ENCODE measurements at regions not wholly inside any gene's neighbourhood (a gene's known extent, or its start where the extent isn't known, plus 50 kb on each side); places are given as distances from the start of the nearest gene placed in this dataset.
"Not testable (repeated sequence)": the region's sequence is repeated elsewhere in the genome, so short reads cannot be mapped to it uniquely, and the experiment has no call there.

GRCh38 chr6:125386337-125386736 is 84.6 kb upstream of the HDDC2 start:
- DNase-seq; H3K4me3 ChIP-seq (ENCODE audit: insufficient read depth, low read depth, low read length); H3K36me3 ChIP-seq (replicated peaks; ENCODE audit: control insufficient read depth, insufficient read depth, low read length); H3K27me3 ChIP-seq (ENCODE audit: control insufficient read depth, insufficient read depth, low read length): not testable (repeated sequence)

GRCh38 chr6:125392682-125393081 is 90.9 kb upstream of the HDDC2 start:
- H3K27me3 ChIP-seq (ENCODE audit: control insufficient read depth, insufficient read depth, low read length) = no peaks in the 10 kb centered on the region

GRCh38 chr6:125393449-125393858 is 91.7 kb upstream of the HDDC2 start:
- Histone ChIP-seq H3K36me3 (replicated peaks; ENCODE audit: control insufficient read depth, insufficient read depth, low read length) (no peaks in the 10 kb centered on the region), H3K4me3 (ENCODE audit: insufficient read depth, low read depth, low read length) (no peak overlapping the region), H3K27me3 (ENCODE audit: control insufficient read depth, insufficient read depth, low read length) (no peaks in the 10 kb centered on the region)
- no peak for DNase-seq

More at GRCh38 chr6:125392682-125393081, 90.9 kb upstream of the HDDC2 start:
- no peak for DNase-seq
- Histone ChIP-seq H3K36me3 (replicated peaks; ENCODE audit: control insufficient read depth, insufficient read depth, low read length) (no peaks in the 10 kb centered on the region), H3K4me3 (ENCODE audit: insufficient read depth, low read depth, low read length) (no peak overlapping the region)

GRCh38 chr6:125406741-125407140 is 105.0 kb upstream of the HDDC2 start:
- Histone ChIP-seq H3K27me3 (ENCODE audit: control insufficient read depth, insufficient read depth, low read length) (no peaks in the 10 kb centered on the region), H3K4me3 (ENCODE audit: insufficient read depth, low read depth, low read length) (no peak overlapping the region), H3K36me3 (replicated peaks; ENCODE audit: control insufficient read depth, insufficient read depth, low read length) (no peaks in the 10 kb centered on the region)
- DNase-seq = no peak

- Histone ChIP-seq H3K36me3 (replicated peaks; ENCODE audit: control insufficient read depth, insufficient read depth, low read length) (no peaks in the 10 kb centered on the region), H3K27me3 (ENCODE audit: control insufficient read depth, insufficient read depth, low read length) (no peaks in the 10 kb centered on the region), H3K4me3 (ENCODE audit: insufficient read depth, low read depth, low read length) (no peak overlapping the region)
- no peak for DNase-seq
Measured at GRCh38 chr6:125414507-125414906, 112.7 kb upstream of the HDDC2 start.

- no peaks in the 10 kb centered on the region for H3K36me3 ChIP-seq (replicated peaks; ENCODE audit: control insufficient read depth, insufficient read depth, low read length)
- no peak overlapping the region for H3K4me3 ChIP-seq (ENCODE audit: insufficient read depth, low read depth, low read length)
- no peak for DNase-seq
- H3K27me3 ChIP-seq (ENCODE audit: control insufficient read depth, insufficient read depth, low read length) = no peaks in the 10 kb centered on the region
Measured at GRCh38 chr6:125415913-125416312, 114.1 kb upstream of the HDDC2 start.

GRCh38 chr6:125421836-125422235 is 120.1 kb upstream of the HDDC2 start:
- Histone ChIP-seq H3K4me3 (ENCODE audit: insufficient read depth, low read depth, low read length) (no peak overlapping the region), H3K27me3 (ENCODE audit: control insufficient read depth, insufficient read depth, low read length) (no peaks in the 10 kb centered on the region), H3K36me3 (replicated peaks; ENCODE audit: control insufficient read depth, insufficient read depth, low read length) (no peaks in the 10 kb centered on the region)
- peak; percentile 32 for DNase-seq

GRCh38 chr6:125423047-125423446 is 121.3 kb upstream of the HDDC2 start:
- Histone ChIP-seq H3K27me3 (ENCODE audit: control insufficient read depth, insufficient read depth, low read length) (no peaks in the 10 kb centered on the region), H3K4me3 (ENCODE audit: insufficient read depth, low read depth, low read length) (no peak overlapping the region), H3K36me3 (replicated peaks; ENCODE audit: control insufficient read depth, insufficient read depth, low read length) (no peaks in the 10 kb centered on the region)
- no peak for DNase-seq

GRCh38 chr6:125431971-125432370 is 130.2 kb upstream of the HDDC2 start:
- Histone ChIP-seq H3K36me3 (replicated peaks; ENCODE audit: control insufficient read depth, insufficient read depth, low read length) (no peaks in the 10 kb centered on the region), H3K4me3 (ENCODE audit: insufficient read depth, low read depth, low read length) (no peak overlapping the region), H3K27me3 (ENCODE audit: control insufficient read depth, insufficient read depth, low read length) (no peaks in the 10 kb centered on the region)
- DNase-seq = peak; percentile 26

GRCh38 chr6:125432963-125433362 is 131.2 kb upstream of the HDDC2 start:
- DNase-seq = no peak

GRCh38 chr6:125434760-125435159 is 133.0 kb upstream of the HDDC2 start:
- DNase-seq = no peak

More at GRCh38 chr6:125432963-125433362, 131.2 kb upstream of the HDDC2 start:
- Histone ChIP-seq H3K27me3 (ENCODE audit: control insufficient read depth, insufficient read depth, low read length) (no peaks in the 10 kb centered on the region), H3K4me3 (ENCODE audit: insufficient read depth, low read depth, low read length) (no peak overlapping the region), H3K36me3 (replicated peaks; ENCODE audit: control insufficient read depth, insufficient read depth, low read length) (no peaks in the 10 kb centered on the region)

GRCh38 chr6:125439512-125439911 is 137.7 kb upstream of the HDDC2 start:
- DNase-seq = no peak
- Histone ChIP-seq H3K36me3 (replicated peaks; ENCODE audit: control insufficient read depth, insufficient read depth, low read length) (no peaks in the 10 kb centered on the region), H3K27me3 (ENCODE audit: control insufficient read depth, insufficient read depth, low read length) (no peaks in the 10 kb centered on the region), H3K4me3 (ENCODE audit: insufficient read depth, low read depth, low read length) (no peak overlapping the region)

More at GRCh38 chr6:125434760-125435159, 133.0 kb upstream of the HDDC2 start:
- Histone ChIP-seq H3K4me3 (ENCODE audit: insufficient read depth, low read depth, low read length) (no peak overlapping the region), H3K27me3 (ENCODE audit: control insufficient read depth, insufficient read depth, low read length) (no peaks in the 10 kb centered on the region), H3K36me3 (replicated peaks; ENCODE audit: control insufficient read depth, insufficient read depth, low read length) (no peaks in the 10 kb centered on the region)

- no peaks in the 10 kb centered on the region for H3K36me3 ChIP-seq (replicated peaks; ENCODE audit: control insufficient read depth, insufficient read depth, low read length)
- H3K27me3 ChIP-seq (ENCODE audit: control insufficient read depth, insufficient read depth, low read length) = no peaks in the 10 kb centered on the region
- DNase-seq = no peak
- H3K4me3 ChIP-seq (ENCODE audit: insufficient read depth, low read depth, low read length) = no peak overlapping the region
Measured at GRCh38 chr6:125444006-125444923, 142.5 kb upstream of the HDDC2 start.

- no peaks in the 10 kb centered on the region for H3K36me3 ChIP-seq (replicated peaks; ENCODE audit: control insufficient read depth, insufficient read depth, low read length)
- no peak overlapping the region for H3K4me3 ChIP-seq (ENCODE audit: insufficient read depth, low read depth, low read length)
- no peak for DNase-seq
- no peaks in the 10 kb centered on the region for H3K27me3 ChIP-seq (ENCODE audit: control insufficient read depth, insufficient read depth, low read length)
Measured at GRCh38 chr6:125445054-125445453, 143.3 kb upstream of the HDDC2 start.

GRCh38 chr6:125446011-125446410 is 144.2 kb upstream of the HDDC2 start:
- Histone ChIP-seq H3K4me3 (ENCODE audit: insufficient read depth, low read depth, low read length) (no peak overlapping the region), H3K27me3 (ENCODE audit: control insufficient read depth, insufficient read depth, low read length) (no peaks in the 10 kb centered on the region), H3K36me3 (replicated peaks; ENCODE audit: control insufficient read depth, insufficient read depth, low read length) (no peaks in the 10 kb centered on the region)
- DNase-seq = no peak

Measured in H7 (cell line).